Stimulated activated CD8-positive, alpha-beta memory T cell treated with anti-CD3 and anti-CD28 coated beads, Interleukin-12 subunit alpha, Interleukin-12 subunit beta, amount 100 ng/mL, for 24 hours (primary cell): ENCODE measurements at regions not wholly inside any gene's neighbourhood (a gene's known extent, or its start where the extent isn't known, plus 50 kb on each side); places are given as distances from the start of the nearest gene placed in this dataset.
"Not testable (repeated sequence)": the region's sequence is repeated elsewhere in the genome, so short reads cannot be mapped to it uniquely, and the experiment has no call there.

Experiments
- DNase-seq: peaks from one replicate; pipeline ENCODE4 v3.0.0-alpha.2; 2020; ENCODE audit errors: extremely low read depth

DNA sequence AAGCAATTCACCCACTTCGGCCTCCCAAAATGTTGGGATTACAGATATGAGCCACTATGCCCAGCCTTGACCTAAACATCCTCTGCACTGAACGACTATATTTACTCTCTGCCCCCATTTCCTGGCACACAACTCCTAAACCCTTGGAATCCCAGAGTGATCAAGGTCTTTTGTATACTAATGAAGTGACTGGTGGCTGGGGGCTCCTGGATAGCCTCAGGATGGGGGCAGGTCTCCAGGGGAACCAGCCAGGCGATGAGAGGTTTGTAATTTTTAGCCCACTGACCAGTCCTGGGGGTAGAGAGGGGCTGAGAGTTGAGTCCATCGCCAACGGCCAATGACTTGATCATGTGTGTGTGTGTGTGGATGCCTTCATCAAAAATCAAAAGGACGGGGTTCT is 71.1 kb downstream of the FAM50B start:
- DNase-seq = no peak

DNA sequence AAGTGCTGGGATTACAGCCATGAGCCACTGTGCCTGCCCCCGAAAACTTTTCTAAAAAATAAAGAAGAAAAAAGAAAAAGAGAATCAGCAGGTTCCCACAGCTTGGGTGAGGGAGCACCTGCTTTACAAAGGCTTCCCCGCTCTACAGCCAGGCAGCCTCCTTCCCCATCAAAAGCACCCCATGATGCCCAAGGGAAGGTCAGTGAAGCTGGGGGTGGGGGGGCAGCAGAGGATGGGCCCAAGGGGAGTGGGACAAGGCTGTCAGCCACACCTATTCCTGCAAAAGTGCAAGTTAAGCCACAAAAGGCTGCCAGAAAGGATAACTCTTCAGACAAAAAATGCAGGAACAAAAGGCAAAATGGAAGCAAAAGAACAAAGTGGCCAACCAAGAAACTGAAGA is 72.5 kb downstream of the FAM50B start:
- no peak for DNase-seq

DNA sequence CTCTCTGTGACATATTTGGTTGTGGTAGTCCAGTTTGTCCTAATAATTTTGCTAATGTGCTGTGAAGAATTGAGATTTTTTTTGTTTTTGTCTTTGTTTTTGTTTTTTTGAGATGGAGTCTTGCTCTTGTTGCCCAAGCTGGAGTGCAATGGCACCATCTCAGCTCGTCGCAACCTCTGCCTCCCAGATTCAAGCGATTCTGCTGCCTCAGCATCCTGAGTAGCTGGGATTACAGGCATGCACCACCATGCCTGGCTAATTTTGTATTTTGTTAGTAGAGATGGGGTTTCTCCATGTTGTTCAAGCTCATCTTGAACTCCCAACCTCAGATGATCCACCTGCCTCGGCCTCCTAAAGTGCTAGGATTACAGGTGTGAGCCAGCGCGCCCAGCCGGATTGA is 73.4 kb downstream of the FAM50B start:
- not testable (repeated sequence) for DNase-seq

DNA sequence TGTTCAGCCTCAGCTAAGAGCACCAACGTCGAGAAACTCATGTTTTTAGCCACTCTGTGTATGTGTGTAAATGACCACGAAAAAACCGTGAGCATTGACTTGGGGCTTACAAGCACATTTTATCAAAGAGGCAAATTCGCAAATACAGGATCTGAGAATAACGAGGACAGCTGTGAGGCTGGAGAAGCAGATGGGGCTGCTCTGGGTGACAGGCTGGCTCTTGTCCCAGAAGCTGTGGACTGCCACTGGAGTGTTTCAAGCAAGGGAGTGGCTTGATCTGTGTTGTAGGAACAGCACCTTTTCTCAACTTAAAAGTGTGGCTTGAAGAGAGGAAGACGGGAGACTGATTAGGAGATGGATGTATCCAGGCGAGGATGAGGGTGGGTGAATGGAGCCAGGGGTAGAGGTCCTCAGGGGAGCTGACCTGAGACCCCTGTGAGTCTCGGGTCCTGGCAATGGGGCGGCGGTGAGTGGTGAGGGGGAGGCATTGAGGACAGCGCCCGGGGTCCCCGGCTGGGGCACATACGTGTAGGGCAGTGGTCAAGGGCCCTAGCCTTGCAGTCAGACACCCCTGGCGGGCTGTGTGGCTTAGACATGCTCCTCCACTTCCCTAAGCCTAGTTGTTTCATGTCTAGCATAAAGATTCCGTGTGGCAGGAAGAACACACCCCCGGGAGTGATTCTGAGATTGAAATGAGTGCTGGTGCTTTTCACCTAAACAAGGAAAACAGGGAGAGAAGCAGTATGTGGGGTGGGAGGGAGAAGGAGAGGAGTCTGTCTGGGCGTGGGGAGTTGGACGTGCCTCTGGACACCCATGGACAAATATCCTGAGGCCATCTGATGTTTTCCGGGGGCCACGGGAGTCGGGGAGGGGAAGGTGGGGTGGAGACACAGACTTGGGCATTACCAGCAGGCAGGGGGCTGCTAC is 76.3 kb downstream of the FAM50B start:
- DNase-seq = not testable (repeated sequence)

DNA sequence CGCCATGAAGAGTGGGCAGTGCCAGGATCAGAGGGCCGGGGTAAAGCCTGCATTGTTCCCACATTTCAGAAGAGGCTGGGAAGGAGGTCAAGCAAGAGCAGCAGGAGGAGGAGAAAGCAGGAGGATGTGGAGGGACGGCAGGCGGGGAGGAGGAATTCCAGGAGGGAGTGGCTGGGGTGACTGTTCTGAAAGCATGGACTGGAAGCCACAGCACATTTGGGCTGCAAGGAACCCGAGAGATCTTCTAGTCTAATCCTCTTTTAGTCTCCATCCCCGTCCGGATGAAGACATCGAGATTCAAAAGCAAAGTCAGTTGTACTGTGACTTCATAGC is 76.9 kb downstream of the FAM50B start:
- DNase-seq = no peak

DNA sequence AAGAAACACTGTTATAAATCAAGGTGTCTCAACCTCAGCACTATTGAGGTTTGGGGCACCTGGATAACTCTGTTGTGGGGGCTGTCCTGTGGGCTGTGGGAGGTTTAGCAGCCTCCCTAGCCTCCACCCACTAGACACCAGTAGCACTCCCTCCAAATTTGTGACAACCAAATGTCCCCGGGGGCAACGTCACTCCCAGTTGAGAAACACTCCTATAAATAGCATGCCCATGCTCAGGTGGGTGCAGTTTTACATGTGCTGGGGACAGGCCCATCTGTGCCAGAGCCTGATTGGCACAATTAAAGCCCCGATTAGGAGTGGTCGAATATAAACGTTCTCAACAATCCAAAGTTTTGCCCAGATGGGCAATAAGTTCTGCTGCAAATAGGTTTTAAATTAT is 78.9 kb downstream of the FAM50B start:
- no peak for DNase-seq

DNA sequence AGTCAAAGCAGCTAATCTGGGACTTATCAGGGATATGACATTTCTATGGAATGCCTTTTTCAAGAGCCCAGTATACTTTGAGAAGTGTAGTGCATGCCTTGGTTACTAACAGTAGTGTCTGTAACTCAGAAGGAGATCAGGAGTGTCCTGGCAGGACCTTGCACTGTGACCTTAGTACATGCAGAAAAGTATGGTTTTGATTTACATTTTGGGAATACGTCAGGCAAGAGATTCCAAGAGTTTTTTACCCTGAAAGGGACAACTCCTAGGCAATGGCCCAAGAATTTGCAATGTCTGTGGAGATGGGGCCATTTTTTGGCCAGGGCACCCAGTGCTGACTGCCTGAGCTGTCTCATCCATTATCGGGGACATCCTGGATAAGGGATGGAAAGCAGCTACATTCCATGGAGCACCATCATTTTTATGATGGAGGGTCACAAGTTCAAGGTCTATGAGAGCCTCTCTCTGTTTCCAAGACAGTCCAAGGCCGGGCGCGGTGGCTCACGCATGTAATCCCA is 80.2 kb downstream of the FAM50B start:
- no peak for DNase-seq

DNA sequence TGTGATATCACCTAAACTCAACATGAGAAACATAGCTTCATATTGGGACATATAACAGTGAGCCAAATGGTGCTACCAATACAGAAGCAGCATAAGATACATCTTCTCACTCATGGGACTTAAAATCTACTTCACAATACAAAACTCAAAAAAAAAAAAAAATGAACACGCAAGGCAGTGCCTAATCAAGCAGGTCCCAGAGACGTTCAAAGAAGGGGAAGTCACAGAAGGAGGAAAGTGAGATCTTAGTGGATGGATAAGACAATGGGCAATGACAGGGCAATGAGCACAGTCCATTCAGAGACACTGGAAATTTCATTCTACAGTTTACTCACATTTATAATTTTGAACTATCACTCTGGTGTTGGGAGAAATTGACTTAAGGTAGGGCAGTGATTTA is 88.3 kb downstream of the FAM50B start:
- no peak for DNase-seq

DNA sequence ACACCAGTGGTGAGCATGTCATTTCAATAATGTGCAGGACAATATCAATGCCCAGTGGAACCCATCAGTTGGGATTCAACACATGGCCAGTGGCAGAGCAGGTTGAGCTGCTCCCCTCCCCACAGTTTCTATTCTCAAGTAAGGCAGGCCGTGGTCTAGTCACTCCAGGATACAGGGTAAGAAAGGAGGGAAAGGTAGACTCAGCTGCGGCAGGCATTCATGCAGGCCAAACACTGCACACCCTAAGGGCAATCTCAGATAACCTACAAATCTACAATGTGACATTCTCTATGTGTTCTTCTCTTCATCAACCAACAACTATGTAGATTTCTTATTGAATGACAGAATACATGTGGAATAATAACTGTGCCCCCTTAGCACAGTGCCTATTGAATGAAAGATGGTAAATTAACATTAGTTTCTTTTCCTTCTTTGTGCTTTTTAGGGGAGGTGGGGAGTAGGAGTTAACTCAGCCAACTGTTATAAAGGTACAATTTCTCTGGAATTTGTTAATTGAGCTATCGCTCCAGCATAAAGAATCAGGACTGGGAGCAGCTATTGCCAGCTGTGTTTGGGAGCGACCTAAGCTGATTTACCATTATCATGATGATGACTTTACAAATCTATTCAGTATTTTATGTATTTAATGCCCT is 89.7 kb downstream of the FAM50B start:
- no peak for DNase-seq

DNA sequence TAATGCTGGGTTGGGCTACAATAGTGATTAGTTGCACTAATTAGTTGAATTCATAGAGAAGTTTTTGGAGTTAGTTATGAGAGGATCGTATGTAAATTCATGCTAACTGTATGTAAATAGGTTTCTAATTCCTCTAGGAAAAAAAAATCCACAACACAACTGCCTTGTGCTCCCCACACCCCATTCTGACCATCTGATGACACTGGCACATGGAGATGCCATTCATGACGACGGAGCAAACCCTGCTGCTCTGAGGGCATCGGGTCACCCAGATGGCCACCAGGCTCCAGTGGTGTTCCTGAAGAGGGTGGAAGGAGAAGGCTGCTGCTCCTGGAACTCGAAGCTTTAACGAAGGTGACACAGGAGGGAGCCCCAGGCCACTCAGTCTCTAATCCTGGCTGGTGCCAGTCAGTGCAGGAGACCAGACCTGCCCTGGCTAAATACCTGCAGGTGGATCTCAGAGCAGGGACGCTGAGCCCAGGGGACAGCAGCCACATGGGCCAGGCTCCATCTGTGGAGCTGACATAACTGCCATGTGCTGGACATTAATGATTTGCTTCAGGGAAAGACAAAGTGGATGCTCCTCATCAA is 90.3 kb downstream of the FAM50B start:
- DNase-seq = no peak

DNA sequence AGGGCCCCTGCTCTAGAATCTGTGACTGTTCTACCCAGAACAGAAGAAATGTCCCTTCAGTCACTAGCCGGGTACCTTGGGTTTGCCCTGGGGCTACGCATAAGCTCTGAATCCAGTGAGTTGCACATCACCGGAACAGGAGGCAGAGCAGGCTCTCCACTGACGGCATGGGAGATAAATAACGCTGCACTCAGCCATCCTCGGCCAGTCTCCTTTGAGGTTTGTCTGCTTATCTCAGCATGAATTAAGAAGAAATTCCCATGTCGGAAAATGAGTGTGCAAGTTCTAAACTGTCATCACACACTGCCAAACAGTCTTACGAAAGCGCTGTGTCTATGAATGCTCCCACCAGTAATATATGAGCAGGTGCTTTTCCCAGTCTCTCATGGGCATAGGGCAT is 90.8 kb downstream of the FAM50B start:
- no peak for DNase-seq

DNA sequence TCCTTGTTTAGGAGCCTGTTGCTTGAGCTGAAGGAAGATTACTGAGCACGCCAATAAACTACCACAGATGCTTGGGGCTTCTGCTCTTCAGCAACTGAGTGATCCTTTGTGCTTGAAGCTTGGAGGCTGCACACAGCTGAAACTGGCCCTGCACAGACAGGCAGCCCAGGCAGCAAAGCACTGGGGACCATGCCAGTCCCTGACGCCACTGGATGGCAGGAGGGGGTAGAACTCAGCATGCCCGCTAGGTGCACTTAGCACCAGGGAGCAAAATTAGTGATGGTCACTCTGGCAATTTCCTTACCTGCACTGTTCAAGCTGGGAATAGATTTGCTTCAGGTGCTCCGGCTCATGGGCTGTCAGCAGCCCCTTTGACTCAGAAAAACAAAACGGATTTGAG is 91.5 kb downstream of the FAM50B start:
- DNase-seq = no peak

DNA sequence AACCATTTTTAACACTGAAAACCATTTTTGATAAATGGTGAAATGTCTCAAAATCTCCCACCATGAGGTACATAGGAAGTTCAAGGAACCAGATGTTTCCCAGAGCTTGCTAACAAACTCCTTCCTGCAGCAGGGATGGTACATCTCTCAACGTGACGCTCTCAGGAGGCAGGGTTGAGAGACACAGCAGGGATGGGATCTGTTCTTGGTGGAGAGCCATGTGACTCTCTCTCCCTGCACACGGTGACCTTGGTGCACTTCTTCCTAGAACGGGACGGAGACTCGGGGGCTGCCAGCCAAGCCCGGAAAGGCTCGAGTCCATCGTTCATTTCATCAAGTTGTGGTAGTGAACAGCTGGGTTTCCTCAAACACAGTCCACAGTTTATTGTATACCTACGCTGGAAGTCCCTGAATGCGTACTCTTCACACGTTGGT is 94.2 kb downstream of the FAM50B start:
- no peak for DNase-seq

DNA sequence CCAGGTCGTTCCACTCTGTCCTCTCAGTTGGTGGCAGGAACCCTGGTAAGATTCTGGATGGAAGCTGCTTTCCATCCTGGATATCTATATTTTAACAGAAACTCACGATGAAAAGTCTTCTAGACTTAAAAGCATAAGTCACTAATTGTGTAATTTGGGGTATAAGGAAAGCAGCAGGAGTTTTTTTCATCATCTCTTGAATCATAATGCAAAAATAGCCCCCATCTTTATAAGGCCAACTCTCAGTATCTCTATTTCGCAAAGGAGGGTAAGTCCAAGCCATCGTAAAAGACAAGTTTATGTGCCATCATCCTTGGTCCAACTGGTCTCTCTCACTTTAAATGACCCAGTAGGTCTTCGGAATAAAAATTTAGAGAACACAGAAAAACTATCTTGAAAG is 95.1 kb downstream of the FAM50B start:
- no peak for DNase-seq

DNA sequence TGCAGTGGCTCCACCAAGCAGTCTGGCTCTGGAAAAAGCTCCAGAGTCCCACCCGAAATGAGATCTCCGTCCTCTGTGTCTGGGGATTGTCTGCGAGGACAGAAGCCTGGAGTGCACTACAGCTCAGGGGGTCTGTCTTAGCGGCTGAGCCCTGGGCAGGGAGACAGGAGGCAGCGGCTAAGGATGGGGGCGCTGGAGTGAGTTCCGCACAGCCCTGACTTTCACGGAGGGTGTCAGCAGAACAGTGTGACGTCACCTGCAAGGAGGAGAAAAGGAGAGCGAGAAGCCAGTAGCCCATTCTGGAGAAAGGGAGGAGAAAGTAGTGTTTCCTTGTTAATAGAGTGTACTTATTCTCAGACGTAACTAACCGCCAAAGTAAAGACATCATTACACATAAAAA is 97.6 kb downstream of the FAM50B start:
- no peak for DNase-seq

DNA sequence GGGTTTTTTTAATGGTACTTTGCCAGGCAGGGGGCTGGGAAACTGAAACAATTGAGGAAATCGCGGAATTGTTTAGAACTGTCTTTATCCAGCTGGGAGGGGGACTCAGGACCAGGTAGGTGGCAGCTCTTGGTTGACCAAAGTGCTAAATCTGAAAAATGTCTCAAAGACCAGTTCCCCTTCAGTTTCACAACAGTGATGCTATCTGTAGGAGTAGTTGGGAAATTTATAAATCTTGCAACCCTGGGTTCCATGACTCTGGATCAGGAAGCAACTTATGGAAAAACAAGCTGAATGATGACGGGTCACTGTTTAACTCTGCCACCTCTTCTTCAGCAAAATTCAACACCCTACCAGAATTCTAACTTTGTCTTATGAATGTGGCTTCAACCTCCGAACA is 99.7 kb downstream of the FAM50B start:
- no peak for DNase-seq

DNA sequence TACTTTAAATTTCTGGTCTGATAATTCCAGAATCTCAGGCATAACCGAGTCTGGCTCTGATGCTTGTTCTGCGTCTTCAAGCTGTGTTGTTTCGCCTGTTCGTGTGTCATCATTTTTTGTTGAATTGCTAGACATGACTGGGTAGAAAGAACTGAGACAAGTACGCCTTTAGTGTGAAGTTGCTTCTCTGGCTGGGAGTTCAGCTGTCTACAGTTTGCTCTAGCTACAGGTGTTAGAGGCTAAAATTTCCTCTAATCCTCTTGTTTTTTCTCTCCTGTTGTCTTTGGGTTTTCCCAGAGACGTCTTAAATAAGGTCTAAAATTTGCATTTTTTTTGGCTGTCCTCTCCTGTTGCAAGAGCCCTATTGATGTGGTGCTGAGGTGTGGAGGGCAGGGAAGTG is 100.3 kb downstream of the FAM50B start:
- DNase-seq = no peak

DNA sequence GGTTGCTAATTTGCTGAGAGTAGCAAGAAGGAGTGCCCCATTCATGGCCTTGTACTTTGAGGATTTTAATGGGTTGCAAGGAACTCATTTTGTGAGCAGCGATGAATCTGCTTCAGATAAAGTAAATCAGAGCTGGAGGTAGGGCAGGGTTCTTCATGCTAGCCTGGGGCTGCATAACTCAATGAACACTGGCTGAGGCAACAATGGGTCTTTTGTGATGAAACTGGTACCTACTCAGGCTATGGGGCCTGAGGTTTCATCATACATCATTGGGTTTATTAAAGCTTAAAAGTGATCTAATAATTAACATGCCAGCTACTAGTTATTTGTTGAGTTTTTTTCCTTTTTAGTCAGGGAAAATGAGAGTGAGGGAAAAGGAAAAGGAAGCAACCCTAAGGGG is 106.9 kb downstream of the FAM50B start:
- no peak for DNase-seq

DNA sequence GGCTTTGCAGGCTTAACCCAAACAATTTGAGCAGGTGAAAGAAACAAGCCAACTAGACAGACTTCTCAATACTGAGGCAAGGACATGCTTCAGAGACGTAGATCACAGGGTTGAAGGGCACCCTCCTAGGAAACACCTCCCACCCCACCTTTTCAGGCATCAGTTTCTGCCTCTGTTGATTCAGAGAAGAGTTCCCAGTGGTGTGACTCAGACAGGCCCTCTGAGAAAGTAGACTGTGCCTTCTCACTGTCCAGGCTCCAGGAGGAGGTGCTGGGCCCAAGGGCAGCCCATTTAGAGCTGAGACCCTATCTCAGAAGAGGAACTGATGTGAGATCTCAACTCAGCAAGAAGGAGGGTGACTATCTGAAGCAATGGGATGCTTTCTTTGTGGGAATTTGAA is 108.1 kb downstream of the FAM50B start:
- DNase-seq = no peak

DNA sequence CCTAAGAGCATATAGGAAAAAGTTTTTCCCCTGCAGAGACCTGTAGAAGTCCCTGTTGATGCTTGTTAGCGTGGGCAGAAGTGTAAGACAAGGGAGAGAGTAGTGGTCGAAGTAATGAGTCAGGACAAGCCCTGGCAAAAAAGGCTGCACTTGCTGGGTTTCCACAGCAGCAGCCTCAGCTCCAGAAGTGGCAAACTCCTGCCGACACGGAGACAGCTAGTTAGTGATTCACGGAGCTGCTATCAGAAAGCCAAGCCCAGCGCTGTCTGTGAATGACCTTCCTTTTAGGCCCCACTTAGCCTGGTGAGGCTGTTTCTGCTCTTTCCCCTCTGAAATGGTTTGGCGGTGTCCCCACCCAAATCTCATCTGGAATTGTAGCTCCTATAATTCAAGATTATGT is 109.1 kb downstream of the FAM50B start:
- no peak for DNase-seq

DNA sequence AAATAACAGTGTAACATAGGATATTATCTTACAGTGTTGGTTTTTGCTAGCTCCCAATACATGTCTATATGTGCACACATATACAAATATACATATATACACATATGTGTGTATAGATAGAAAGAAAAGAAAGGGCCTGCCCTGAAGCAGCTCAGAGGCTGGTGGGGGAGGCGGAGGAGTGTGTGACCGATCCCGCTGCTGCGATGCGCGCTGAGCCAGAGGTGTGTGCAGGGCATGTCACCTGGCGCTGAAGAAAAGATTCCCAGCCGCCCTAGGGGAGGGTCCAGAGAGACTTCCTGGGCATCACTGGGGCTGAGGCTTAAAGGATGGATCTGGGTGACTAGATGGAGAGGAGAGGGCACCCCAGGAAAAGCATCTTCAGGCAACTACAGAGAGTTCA is 110.2 kb downstream of the FAM50B start:
- DNase-seq = no peak

DNA sequence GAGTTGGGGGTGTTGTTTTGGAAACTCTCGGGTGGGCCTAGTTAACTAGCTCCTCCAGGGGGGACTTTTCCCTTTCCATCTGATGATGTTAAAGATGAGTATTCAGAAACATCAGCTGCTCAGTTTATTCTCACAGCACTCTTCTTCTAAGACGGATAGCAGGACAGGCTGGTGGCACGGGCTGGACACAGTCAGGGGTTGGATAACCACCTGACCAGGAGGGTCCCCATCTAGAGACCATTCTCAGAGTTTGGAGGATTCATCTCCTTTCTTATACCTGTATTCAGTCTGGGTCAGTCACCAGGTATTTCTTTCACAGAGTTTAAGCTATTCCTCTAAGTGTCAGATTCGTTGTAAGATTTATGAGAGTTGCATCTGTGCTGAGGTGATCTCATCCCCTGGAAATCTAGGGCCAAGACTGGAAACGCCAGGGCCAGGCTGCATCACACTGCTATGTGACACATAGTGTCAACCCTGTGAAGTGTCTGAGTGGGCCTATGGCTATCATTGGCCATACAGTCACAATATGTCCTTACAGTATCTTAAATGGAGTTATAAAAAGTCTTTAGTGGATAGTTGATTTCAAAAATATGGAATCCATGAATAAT is 111.7 kb downstream of the FAM50B start:
- DNase-seq = no peak
